HG02759 (cell line): ENCODE measurements at regions not wholly inside any gene's neighbourhood (a gene's known extent, or its start where the extent isn't known, plus 50 kb on each side); places are given as distances from the start of the nearest gene placed in this dataset.
"Not testable (repeated sequence)": the region's sequence is repeated elsewhere in the genome, so short reads cannot be mapped to it uniquely, and the experiment has no call there.

Experiments
- ATAC-seq: cut with Tn5 transposase; IDR thresholded peaks from one replicate; pipeline ENCODE4 v1.9.1; 2021; ENCODE audit warnings: mild to moderate bottlenecking, moderate library complexity; ENCODE audit not compliant: unreplicated experiment

DNA sequence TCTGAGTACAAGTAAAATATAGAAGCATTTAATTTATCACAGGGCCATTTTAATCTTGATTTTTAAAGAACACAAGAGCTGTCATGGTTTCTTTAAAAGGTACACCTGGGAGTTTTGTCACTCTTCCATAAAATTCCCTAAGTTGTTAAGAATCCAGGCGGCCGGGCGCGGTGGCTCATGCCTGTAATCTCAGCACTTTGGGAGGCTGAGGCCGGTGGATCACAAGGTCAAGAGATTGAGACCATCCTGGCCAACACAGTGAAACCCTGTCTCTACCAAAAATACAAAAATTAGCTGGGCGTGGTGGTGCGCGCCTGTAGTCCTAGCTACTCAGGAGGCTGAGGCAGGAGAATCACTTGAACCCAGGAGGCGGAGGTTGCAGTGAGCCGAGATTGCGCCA, 278.3 kb downstream of the PCDH17 start:
- ATAC-seq: not testable (repeated sequence)

DNA sequence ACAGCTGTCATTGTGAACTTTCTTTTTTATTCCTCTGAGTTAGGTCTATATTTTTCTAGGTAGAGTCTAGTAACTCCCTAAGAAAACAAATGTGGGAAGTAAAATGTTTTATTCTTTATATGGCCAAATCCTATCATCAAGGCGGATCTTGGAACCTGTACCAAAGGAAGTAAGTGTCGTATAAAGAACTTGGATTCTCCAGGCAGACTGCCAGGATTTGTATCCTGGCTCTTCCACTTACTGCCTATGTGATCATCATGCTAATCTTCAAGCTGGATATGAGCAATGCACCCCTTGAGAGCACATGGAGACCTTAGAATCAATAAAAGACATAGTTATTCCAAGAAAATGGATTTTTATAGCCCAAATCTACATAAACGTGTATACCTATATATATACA, 286.5 kb downstream of the PCDH17 start:
- ATAC-seq: no peak

DNA sequence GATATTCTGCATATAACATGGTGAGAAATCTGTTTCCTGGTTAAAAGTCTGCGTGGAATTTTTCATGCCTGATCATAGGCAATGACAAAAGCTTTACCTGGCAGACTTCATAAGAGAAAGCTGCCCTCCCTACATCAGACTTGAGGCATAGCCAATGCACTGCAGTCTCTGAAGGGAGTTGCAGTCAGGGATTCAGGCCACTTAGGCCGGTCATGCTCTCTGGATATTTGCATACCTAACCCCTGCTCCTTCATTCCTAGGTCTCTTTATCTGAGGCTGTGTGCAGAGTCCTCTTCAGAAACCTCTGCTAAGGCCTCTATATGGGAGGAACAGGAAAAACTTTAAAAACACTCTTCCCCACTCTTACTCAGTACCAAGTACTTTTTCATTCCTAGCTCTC, 287.4 kb downstream of the PCDH17 start:
- ATAC-seq: no peak

DNA sequence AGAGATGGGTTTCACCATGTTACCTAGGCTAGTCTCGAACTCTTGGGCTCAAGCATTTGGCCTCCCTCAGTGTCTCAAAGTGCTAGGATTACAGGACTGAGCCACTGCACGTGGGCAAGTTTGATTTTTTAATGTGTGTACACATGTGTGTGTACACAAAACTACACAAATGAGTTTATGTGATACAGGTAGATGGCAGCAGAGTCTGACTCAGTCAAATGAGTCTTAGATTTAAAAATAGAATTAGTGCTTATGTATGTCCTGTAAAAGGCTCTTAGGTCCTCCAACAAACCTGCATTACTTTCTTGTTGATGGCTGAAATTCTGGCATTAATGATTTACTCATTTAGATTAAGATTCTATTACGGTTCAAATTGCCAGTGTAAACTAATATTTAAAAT, 293.7 kb downstream of the PCDH17 start:
- ATAC-seq: no peak

DNA sequence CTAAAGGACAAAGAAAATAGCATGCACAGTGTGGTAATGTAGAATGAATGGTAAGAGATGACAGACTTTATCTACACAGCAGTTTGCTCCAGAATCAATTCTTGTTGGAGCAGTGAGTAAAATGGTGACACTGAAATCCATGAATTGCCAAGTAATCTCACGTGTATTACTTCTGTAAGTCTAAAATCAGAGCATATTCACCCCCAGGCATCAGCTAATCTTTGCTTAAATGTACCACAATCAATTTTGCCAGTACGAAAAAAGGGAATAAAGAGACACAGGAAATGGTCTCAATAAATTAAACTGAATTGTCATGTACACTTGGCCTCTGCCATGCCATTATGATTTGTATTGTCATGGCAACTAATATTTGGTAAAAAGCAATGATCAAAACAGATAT, 294.2 kb downstream of the PCDH17 start:
- ATAC-seq: no peak

DNA sequence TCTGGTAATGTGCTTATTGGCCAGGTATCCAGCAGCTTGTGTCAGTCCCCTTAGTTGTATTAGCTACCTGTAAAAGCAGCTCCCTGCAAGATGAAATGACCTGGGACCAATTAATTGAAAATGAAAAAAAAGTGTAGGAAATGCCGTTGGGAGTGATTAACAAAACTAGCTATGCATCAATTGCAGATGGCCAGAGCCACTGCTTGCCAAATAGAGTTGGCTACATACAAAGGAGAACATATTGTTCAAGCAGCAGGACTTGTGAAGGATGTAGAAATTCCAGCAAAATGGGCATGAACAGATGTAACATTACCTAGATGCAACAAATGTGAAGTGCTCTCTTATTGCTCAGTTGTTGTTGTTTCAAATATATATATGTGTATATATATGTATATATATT, 300.5 kb downstream of the PCDH17 start:
- ATAC-seq: no peak

DNA sequence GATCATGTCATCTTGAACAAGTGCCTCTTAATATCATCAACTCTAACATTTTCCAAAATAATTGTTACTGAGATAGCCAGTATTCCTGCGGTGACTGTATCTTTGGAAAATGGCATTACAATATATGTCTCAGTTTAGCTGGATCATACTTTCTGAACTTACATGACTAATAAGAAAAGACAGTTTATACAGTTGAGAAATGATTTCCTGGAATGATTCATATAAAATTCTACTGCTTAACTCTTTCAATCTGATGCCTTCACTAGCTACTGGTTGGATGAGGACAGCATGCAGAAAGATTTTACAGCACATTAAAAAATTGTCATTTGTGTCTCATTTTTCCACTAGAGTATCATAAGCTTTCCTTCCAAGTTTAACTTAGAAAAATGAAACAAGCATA, 302.1 kb downstream of the PCDH17 start:
- no peak for ATAC-seq

DNA sequence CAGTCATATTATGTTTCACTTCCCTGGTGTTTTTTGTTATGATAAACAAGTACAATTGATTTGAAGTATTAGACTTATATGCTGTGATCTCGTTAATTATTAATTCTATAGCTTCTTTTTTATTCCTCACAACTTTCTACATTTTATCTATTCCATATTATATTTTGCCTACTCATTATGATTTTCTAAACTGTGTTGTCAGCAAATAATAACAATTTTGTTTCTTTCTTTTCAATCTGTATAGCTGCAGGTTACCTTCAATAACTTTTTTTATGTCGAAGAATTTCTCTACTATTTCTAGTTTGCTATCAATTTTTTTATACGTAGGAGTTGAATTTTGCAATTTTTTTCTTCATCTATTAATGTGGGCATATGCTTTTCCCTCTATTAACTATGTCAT, 304.4 kb downstream of the PCDH17 start:
- no peak for ATAC-seq

DNA sequence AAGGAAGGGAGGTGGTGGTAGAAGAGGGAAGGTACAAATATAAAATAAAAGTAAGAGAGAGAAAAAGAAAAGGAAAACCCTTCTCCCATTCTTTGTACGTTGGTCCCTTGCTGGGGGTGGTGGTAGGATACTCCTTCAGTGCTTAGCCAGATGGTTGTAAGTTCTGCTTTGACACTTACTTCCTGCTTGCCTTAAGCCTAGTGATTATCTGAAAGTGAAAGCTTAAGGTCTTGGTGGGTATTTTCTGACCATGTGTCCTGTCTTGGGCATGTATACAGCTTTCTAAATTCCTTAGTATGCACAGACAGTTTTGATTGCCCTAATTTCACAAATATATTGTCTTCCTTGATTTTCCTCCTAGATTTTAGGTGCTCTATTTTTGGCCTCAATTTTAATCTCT, 314.8 kb downstream of the PCDH17 start:
- peak; percentile 98 for ATAC-seq

DNA sequence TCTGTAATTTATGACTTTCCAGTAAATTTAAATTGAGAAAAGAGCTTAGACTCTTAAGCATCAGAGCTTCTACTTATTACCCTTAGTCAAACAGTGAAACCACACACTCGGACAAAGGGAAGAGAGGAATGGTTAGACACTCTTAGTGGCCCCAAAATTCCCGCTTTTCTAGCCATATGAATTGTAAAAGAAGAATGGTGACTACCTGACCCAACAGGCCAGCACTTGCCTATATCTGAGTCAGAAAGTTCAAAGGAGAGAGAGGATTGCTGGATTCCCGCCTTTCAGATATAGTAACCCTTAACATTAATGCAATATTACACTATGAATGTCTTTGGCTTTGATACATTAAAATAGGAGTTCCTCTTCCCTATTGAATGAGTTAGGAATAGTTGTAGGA, 317.3 kb downstream of the PCDH17 start:
- ATAC-seq: no peak

DNA sequence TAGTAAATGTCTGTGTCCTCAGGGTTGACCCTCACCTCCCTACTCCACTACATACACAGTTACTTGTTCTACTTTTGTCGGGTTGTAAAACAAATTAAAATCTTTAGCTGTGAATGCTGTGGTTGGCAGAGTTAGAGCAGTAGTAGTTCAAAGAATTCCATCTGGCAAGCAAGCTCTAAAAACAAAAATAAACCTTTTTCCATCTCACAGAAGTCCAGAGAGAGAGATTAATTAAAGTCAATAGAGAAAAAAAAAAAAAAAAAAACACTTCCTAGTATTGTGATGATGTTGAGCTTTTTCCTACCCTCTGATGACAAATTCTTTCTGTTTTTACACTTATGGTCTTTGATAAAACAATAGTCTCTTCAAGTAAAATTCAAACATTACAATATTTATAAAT, 338.4 kb downstream of the PCDH17 start:
- ATAC-seq: no peak

DNA sequence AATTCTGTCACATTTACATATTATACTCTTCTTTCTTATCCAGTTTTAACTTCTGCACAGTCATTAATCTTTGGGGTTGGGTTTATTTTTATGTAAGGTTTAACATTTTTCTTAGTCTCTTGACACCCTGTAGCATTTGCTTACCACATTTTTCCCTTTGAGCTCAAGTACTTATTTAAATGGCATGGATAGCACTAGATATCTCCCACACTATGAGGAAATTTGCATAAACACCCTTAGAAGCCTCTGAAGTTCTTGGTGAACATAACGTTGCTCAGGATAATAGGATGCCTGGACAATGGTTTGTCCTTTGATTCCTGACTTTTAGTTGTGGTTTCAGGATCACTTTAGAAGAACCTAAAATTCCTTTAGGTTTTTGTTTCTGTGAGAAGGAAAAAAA, 338.9 kb downstream of the PCDH17 start:
- ATAC-seq: no peak

DNA sequence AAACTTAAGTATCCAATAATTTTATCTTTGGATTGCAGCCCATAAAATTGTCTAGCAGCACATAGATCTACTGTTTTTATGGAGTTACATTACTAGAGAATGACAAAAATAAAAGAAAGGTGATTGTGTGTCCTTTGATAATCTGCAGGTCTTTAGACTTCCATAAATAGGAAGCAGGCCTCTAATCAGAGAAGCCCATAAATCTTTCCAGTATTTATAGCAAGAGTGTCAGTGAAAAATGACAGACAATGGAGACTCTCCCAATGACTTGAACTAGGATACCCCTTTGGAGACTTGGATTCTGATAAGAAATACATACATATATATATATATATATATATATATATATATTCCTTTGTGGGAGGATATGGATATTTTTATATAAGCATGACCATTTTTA, 351.2 kb downstream of the PCDH17 start:
- no peak for ATAC-seq

DNA sequence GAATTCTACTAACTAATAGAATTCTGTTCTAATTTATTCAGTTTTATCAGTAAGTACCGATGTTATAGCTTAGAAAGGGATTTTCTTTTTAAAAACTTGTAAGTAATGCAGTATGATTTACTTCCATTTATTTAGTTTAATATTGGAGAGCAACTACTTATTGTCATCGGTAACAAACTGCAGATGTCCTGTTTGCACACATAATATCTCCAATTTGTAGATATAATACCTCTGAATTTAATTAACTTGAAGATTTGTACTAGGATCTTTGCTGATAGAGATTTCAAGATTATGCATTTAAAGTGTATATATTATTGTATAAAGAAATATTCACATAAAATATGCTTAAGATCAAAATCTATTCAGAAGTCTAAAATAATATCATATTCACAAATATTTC, 356.7 kb downstream of the PCDH17 start:
- no peak for ATAC-seq

DNA sequence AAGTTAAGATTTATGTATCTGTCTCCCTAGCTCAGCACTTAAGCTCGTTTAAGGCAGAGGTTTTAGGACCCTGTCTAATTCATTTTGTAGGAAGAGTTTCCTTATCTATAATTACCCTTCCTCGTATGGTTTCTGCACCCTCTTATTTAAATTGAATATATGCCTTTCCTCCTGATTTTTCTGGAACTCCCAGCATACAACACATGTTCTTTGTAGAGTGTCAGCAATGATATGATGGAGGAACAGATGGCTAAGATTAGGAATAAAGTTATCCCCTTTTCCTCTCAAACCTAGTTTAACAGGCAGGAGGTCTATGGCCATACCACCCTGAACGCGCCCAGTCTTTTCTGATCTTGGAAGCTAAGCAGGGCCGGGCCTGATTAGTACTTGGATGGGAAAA, 359.5 kb downstream of the PCDH17 start:
- no peak for ATAC-seq

DNA sequence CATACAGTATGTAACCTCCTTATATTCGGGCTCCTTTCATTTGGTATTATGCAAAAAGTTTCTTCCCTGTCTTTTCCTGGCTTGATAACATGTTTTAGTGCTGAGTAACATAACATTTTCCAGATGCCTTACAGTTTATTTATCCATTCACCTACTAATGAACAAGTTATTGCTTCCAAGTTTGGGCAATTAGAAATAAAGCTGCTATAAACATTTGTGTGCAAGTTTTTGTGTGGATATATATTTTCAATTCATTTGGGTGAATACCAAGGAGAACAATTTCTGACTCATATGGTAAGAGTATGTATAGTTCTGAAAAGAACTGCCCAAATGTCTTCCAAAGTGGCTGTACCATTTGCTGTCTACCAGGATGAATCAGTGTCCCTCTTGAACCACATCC, 360.9 kb downstream of the PCDH17 start:
- ATAC-seq: no peak

DNA sequence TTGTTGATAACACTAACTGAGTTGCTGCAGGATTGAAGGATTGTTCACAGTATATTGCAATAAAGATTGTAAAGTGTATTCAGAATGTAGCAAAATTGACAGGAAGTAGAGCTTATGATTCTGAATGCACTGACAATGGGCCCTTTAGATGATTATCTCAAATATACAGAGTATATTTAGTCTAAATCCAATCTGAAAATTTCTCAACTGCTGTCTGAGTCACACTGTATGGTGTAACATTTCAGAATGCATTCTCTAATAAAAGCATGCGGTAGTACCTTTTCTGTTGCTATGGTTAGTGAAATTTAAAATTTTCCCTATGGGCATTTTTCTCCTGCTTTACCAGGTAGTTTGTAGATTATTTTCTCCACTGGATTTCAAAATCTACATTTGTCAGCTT, 365.2 kb downstream of the PCDH17 start:
- ATAC-seq: no peak

DNA sequence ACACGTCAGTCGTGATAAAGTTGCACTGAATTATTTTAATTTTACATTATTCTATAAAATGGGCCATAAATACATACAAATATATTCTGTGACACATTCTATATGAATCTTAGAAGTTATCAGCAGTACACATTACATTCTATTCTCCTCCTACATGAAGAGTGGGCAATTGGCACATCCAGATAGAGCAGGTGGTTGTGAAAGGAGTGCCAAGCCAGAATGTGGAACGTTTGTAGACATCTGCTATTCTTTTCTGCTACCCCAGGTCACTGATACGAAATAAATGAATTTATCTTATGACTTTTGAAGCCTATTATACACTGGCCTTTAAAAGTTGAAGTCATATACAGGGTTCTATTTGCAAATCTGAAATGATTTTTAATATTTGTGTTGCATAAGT, 373.2 kb downstream of the PCDH17 start:
- ATAC-seq: no peak

DNA sequence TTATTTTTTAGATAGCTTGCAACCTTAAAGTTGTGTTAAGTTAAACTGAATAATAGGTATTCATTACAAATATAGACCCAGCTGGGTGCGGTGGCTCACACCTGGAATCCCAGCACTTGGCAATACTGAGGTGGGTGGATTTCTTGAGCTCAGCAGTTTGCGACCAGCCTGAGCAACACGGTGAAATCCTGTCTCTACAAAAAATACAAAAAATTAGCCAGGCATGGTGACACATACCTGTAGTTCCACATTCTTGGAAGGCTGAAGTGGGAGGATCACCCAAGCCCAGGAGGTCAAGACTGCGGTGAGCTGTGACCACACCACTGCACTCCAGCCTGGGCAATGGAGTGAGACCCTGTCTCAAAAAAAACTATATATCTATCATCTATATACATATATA, 386.5 kb downstream of the PCDH17 start:
- no peak for ATAC-seq

DNA sequence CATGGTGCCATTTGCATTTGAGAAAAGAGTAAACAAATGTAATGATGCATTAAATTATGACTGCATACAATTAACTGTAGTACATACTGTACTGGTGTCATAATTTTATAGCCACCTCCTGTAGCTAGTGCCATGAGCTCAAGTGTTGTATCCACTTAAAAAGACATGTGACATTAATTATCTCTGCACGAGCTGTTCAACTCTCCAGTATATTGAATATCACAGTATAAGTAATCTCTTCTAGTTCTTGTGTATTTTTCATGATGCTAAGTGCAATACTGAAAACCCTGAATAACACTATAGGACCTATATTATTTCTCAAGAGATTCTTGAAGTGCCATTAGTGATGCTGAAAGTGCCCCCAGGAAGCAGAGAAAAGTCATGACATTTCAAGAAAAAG, 387.3 kb downstream of the PCDH17 start:
- ATAC-seq: no peak

DNA sequence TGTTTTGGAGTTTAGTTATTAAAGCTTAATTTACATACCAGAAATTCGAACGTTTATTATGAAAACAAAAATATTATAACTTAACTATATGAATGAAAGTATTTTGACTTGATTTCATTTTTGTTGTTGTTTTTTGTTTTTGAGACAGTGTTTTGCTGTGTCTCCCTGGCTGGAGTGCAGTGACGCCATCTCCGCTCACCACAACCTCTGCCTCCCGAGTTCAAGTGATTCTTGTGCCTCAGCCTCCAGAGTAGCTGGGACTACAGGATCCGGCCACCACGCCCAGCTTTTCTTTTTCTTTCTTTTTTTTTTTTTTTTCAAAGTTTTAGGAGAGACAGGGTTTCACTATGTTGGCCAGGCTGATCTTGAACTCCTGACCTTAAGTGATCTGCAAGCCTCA, 392.6 kb downstream of the PCDH17 start:
- ATAC-seq: no peak

DNA sequence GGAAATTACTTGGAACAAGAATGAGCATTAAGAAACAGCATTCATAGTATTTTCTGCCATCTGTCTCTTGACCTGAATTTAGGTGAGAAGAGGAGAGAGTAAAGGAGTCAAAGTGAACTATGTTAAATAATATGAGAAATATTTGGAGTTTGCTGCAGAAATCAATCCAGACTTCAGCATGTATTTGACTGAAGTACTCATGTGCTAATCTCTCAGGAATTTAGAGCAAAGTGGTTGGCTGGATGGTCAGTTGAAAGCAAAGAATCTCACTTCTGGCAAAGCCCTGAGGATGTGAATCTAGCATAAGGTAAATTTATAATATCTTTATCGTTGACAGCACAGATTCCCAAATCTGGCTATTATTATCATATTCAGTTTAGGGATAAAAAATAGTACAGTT, 394.3 kb downstream of the PCDH17 start:
- ATAC-seq: no peak

DNA sequence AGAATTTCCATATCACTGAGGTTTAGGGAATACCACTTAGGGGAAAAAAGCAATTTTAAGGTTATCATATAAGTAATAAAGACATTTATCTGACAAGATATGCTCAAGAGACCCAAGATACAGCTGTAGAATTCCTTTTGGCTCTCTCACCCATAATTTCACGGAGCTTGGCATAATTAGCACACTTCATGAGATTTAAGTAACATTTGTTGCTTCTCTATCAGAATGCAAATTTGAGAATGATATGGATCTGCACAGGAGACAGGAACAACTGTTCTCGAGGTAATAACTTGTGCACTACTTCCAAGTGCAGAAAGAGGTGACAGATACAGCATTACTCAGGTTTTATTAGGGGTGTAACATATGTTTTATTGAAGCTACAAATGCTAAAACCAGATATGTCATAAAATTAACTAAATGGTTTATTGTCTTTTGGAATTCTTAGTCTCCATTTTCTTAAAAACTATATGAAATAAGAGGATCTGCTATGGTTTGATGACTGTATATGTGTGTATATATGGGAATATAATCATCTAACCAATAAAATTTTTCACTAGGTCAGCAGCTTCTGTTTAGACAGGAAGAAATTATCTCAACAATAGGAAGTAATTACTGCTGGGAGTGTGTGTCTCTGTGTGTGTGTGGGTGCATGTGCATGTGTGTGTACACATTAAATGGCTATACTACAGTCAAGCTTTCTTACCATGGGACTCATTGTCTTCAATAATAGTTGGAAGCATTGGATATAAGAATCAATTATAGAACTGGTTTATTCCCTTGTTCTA, 401.3 kb downstream of the PCDH17 start:
- ATAC-seq: no peak
